MM.1S (cell line): ENCODE measurements at regions not wholly inside any gene's neighbourhood (a gene's known extent, or its start where the extent isn't known, plus 50 kb on each side); places are given as distances from the start of the nearest gene placed in this dataset.

Experiments
- DNase-seq: peaks from one replicate; pipeline ENCODE4 v3.0.0-alpha.2; 2015
- H2AFZ ChIP-seq: fragments of 300-600 bp; sonication (generic); 2 replicates; pipeline ENCODE4 v1.6.0; 2016; ENCODE audit warnings: antibody characterized with exemption, low read length
- H3F3A ChIP-seq: fragments of 300-600 bp; sonication (generic); 2 replicates; pipeline ENCODE4 v1.6.1; 2016; ENCODE audit warnings: mild to moderate bottlenecking, antibody characterized with exemption, low read length, moderate library complexity, mixed read lengths; ENCODE audit not compliant: insufficient read depth
- H3K27ac ChIP-seq: fragments of 300-600 bp; sonication (generic); 2 replicates; pipeline ENCODE4 v1.5.1; 2016; ENCODE audit warnings: mild to moderate bottlenecking, low read length
- H3K27me3 ChIP-seq: fragments of 300-600 bp; sonication (generic); replicated peaks from 2 replicates; pipeline ENCODE4 v1.6.0; 2016; ENCODE audit warnings: low read length; ENCODE audit not compliant: insufficient read depth
- H3K36me3 ChIP-seq: fragments of 300-600 bp; sonication (generic); replicated peaks from 2 replicates; pipeline ENCODE4 v1.6.1; 2016; ENCODE audit warnings: mild to moderate bottlenecking, low read length, mixed read lengths; ENCODE audit not compliant: insufficient read depth
- H3K4me1 ChIP-seq: fragments of 300-600 bp; sonication (generic); 2 replicates; pipeline ENCODE4 v1.6.1; 2016; ENCODE audit warnings: low read length, mixed read lengths
- H3K4me2 ChIP-seq: fragments of 300-600 bp; sonication (generic); 2 replicates; pipeline ENCODE4 v1.6.0; 2016; ENCODE audit warnings: low read depth, low read length
- H3K4me3 ChIP-seq: fragments of 300-600 bp; sonication (generic); 2 replicates; pipeline ENCODE4 v1.5.1; 2016; ENCODE audit warnings: low read length, mixed read lengths
- H3K79me2 ChIP-seq: fragments of 300-600 bp; sonication (generic); 2 replicates; pipeline ENCODE4 v1.6.1; 2016; ENCODE audit warnings: mixed run types, low read length, mixed read lengths
- H3K9ac ChIP-seq: fragments of 300-600 bp; sonication (generic); 2 replicates; pipeline ENCODE4 v1.6.1; 2016; ENCODE audit warnings: low read length, mixed read lengths
- H3K9me2 ChIP-seq: fragments of 300-600 bp; sonication (generic); replicated peaks from 2 replicates; pipeline ENCODE4 v1.6.1; 2016; ENCODE audit warnings: mild to moderate bottlenecking, low read length, mixed read lengths; ENCODE audit not compliant: insufficient read depth
- H3K9me3 ChIP-seq: fragments of 300-600 bp; sonication (generic); replicated peaks from 2 replicates; pipeline ENCODE4 v1.6.1; 2016; ENCODE audit warnings: mild to moderate bottlenecking, low read length, mixed read lengths; ENCODE audit not compliant: insufficient read depth
- H4K20me1 ChIP-seq: fragments of 300-600 bp; sonication (generic); 2 replicates; pipeline ENCODE4 v1.6.1; 2016; ENCODE audit warnings: mild to moderate bottlenecking, low read length, moderate library complexity, mixed read lengths; ENCODE audit not compliant: insufficient read depth
- EZH2 ChIP-seq: fragments of 300-600 bp; sonication (generic); optimal IDR thresholded peaks from 2 replicates; pipeline ENCODE3; 2017; ENCODE audit warnings: low read depth, mild to moderate bottlenecking, antibody characterized with exemption, low read length, mixed read lengths
- EZH2phosphoT487 ChIP-seq: fragments of 300-600 bp; sonication (generic); IDR thresholded peaks from 2 replicates; pipeline ENCODE4 v1.6.1; 2018; ENCODE audit warnings: antibody characterized with exemption, low read length
- TF ChIP-seq, protein P1 (sequence below): fragments of 300-600 bp; sonication (generic); IDR thresholded peaks from 2 replicates; pipeline ENCODE4 v1.5.1; 2016; ENCODE audit warnings: antibody characterized with exemption, low read length, mixed read lengths

DNA sequence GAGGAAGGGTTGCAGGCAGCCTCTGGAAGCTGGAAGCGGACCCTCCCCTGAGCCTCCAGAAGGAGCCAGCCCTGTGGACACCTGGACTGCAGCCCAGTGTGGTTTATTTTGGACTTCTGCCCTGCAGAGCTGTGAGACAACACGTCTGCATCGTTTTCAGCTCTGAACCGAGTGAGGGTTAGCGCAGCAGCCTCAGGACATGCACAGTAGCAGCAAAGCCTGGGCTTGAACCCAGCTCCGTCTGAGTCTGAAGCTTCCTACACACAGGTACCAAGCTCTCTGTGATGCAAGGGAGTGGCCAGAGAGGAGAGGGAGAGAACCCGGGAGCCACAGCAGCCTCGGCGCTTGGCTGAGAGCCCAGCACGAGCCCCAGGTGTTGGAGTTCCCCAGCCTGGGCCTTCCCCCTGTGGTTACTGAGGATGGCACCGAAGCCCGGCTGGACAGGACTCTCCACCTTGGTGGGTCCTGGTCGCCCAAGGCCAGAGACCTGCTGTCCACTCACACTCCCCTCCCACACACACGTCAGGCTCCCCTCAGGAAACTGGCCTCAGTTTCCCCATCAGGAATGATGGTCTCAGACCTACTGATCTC lies 128.2 kb downstream of the OLFM1 start:
- no peak overlapping the region for H2AFZ ChIP-seq
- no peaks in the 10 kb centered on the region for H3K9me3 ChIP-seq
- no peak overlapping the region for H3K9ac ChIP-seq
- no peak overlapping the region for H3K4me2 ChIP-seq
- no peaks in the 10 kb centered on the region for H3K79me2 ChIP-seq
- no peak overlapping the region for H3K4me3 ChIP-seq
- no peaks in the 10 kb centered on the region for H3K4me1 ChIP-seq
- no peak overlapping the region for H3K27ac ChIP-seq
- H3K27me3 ChIP-seq, result peaks cover 89% of the 10 kb centered on the region
- TF ChIP-seq, protein P1, sequence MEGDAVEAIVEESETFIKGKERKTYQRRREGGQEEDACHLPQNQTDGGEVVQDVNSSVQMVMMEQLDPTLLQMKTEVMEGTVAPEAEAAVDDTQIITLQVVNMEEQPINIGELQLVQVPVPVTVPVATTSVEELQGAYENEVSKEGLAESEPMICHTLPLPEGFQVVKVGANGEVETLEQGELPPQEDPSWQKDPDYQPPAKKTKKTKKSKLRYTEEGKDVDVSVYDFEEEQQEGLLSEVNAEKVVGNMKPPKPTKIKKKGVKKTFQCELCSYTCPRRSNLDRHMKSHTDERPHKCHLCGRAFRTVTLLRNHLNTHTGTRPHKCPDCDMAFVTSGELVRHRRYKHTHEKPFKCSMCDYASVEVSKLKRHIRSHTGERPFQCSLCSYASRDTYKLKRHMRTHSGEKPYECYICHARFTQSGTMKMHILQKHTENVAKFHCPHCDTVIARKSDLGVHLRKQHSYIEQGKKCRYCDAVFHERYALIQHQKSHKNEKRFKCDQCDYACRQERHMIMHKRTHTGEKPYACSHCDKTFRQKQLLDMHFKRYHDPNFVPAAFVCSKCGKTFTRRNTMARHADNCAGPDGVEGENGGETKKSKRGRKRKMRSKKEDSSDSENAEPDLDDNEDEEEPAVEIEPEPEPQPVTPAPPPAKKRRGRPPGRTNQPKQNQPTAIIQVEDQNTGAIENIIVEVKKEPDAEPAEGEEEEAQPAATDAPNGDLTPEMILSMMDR, result no peak
- TF ChIP-seq EZH2 (no peak), EZH2phosphoT487 (no peak)
- no peaks in the 10 kb centered on the region for H4K20me1 ChIP-seq
- no peaks in the 10 kb centered on the region for H3K9me2 ChIP-seq
- DNase-seq, result no peak
- H3K36me3 ChIP-seq, result no peaks in the 10 kb centered on the region
- no peaks in the 10 kb centered on the region for H3F3A ChIP-seq

DNA sequence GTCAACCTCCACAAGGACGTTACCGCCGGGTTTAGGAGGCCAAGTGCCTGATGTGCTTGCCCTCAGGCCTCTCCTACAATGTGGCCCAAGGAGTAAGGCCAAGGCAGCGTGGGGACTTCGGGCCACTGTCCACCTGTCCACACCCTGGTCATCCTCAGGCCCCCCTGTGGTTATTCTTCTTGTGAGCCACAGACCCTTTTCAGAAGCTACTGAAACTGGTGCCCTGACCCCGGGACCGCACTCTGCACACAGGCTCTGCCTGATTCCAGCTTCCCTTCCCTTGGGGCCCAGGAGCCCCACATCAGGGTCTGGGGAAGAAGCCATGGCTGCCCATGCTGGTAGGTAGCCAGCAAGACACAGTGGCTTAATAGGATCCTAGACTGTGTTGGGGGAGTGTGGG lies 128.8 kb downstream of the OLFM1 start:
- Histone ChIP-seq H3K79me2 (no peaks in the 10 kb centered on the region), H3K9me2 (no peaks in the 10 kb centered on the region), H3K4me2 (no peak overlapping the region), H3K9me3 (no peaks in the 10 kb centered on the region), H3F3A (no peaks in the 10 kb centered on the region), H3K27me3 (peaks cover 91% of the 10 kb centered on the region), H3K36me3 (no peaks in the 10 kb centered on the region), H3K4me1 (no peaks in the 10 kb centered on the region), H4K20me1 (no peaks in the 10 kb centered on the region), H3K4me3 (no peak overlapping the region), H2AFZ (no peak overlapping the region), H3K9ac (no peak overlapping the region), H3K27ac (no peak overlapping the region)
- no peak for TF ChIP-seq EZH2
- no peak for TF ChIP-seq EZH2phosphoT487
- TF ChIP-seq, protein P1, result no peak
- DNase-seq, result no peak

DNA sequence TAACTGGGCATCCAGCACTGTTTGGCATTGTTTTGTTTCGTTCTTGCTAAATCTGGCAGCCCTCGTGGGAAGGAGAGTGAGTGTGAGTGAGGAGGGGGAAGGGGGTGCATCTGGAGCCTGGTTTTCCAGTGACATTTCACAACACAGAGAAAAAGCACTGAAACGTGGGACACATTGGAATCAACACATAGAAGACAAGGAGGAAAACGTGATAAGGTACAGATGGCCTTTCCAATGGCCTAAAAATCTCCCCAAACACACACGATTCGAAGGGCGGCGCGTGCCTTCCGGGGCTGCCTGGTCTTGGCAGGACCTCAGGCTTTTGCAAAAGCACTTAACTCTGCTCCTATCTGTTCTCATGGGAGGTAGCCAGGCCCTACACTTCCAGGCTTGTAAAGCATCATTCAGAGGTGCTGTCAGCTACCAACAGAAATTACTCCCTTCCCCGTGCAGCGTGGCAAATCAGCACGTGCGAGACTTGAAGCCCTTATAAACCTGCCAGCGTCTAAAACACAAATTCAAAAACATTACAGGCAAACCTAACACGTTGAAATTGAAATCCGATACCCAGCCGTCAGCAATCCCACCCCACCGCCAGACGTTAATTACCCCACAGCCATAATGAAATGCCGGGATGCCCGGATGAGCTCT lies 129.4 kb downstream of the OLFM1 start:
- Histone ChIP-seq H3F3A (no peaks in the 10 kb centered on the region), H2AFZ (no peak overlapping the region), H3K4me3 (no peak overlapping the region), H3K9me3 (no peaks in the 10 kb centered on the region), H3K27me3 (peaks cover 97% of the 10 kb centered on the region), H3K79me2 (no peaks in the 10 kb centered on the region), H4K20me1 (no peaks in the 10 kb centered on the region), H3K4me1 (no peaks in the 10 kb centered on the region), H3K9ac (no peak overlapping the region), H3K9me2 (no peaks in the 10 kb centered on the region), H3K4me2 (no peak overlapping the region), H3K36me3 (no peaks in the 10 kb centered on the region), H3K27ac (no peak overlapping the region)
- TF ChIP-seq, protein P1, result no peak
- no peak for TF ChIP-seq EZH2
- no peak for TF ChIP-seq EZH2phosphoT487
- no peak for DNase-seq
